G401 (cell line): ENCODE measurements at regions not wholly inside any gene's neighbourhood (a gene's known extent, or its start where the extent isn't known, plus 50 kb on each side); places are given as distances from the start of the nearest gene placed in this dataset.

Experiments
- DNase-seq: peaks from one replicate; pipeline ENCODE4 v3.0.0-alpha.2; 2015; ENCODE audit warnings: low spot score
- in situ Hi-C: cut with HindIII; loops from 2 replicates; pipeline ENCODE4 v1.10.0; 2016; ENCODE audit warnings: low sequenced_read_pairs, mixed read lengths

DNA sequence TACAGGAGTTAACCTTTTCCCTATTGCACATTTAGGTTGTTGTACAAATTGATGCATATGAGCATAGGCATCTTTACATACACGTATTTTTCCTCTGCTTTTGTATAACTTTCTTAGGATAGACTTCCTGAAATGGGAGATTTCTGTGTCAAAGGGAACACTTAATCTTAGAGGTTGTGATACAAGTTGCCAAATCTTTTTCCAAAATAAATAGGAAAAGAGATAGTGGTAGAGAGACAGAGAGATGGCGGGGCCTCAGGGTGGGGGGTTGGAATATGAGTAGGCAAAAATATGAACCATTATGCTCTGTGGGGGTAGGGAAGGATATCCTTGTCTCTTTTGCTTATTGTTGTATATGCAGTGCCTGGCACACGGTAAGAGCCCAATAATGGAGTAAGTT, 70.7 kb upstream of the UBE2E1 start:
- in situ Hi-C loops: no loop called here
- no peak for DNase-seq

DNA sequence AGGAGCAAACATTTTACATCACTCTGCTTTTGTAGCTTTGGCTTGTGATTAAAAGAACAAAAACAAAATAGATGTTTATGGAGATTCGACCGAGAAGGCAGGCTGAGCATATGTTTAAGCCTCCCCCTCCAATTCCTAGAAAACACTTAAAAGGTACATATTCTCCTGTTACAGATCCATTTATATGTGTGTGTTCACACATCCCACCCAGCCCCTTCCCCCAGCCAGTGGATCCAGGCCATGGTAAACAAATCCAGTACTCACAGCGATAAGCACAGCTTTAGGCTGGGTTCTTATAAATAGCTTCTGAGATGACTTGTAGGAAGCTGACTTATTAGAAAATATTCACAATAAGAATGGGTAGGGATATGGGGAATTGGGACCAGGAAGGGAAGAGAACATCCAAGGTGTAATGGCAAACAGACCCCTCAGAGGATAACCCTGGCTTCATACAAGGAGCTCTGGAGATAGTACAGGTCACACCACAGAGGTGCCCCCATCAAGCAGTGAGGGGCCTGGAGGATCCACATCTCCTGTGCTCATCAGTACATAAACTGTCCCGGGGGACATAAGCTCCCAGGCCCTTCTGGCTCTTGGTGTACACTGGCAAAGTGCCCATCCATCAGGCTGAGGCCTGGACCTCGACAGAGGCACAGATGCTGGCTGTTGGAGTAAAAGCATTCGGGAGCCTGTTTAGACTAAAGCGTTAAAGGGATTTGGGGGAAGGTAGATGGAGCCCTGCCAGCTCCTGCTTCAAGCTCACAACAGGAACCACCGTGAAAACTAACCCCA, 70.0 kb upstream of the UBE2E1 start:
- DNase-seq: peak; percentile 64
- in situ Hi-C loops: no loop called here

DNA sequence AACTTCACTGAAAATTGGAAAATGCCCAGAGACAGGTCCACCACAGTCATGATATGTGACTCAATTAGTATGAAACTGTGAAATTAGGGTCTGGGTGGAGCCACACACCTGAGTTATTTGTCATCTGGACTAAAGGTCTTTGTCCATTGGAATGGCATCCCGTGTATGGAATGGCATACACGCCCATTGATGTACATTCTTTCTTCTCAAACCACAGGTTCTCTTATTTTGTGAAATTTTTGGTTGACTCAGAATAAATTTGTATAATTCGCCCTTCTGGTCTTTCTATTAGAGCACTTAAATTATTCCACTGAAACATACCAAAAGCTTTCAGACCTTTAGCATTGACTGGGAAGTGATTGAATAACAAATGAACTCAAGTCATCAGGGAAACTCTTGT, 66.8 kb upstream of the UBE2E1 start:
- DNase-seq: no peak

DNA sequence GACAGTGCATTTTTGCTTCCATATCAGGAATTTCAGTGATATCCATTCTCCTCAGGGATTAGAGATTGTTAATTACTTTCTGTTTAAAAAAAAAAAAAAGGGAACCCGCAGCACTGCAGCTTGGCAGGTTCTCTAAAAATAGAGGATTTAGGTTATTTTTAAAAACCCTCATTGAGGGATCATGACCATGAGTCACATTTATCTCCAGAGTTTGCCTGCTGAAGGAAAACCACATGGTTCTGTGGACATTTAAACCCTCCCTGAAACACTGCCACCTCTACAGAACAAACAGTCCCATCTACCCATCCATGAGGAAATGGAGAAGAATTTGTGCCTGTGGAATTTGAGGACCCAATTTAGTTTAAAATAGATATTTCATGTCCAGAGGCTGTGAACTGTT, 66.2 kb upstream of the UBE2E1 start:
- DNase-seq: peak; percentile 75
- in situ Hi-C loops: no loop called here

More for the DNA sequence above, 66.8 kb upstream of the UBE2E1 start:
- in situ Hi-C loops: no loop called here

DNA sequence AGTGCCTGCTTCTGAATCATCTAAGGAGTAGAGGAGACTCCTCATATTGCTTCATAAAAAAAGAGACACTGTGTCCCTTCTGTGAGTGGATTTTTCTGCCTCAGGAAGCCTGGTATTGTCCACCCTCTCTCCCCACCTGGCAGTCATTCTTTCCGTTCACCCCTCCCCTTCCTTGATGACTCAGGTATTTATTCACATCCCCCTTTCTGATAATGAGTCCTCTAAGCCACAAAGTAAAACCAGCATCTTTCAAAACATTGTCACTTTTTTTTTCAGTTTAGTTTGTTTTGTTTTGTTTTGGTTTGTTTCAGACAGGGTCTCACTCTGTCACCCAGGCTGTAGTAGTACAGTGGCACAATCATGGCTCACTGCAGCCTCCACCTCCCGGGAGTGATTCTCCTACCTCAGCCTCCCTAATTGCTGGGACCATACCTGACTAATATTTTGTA, 65.2 kb upstream of the UBE2E1 start:
- no peak for DNase-seq
- in situ Hi-C loops: no loop called here

DNA sequence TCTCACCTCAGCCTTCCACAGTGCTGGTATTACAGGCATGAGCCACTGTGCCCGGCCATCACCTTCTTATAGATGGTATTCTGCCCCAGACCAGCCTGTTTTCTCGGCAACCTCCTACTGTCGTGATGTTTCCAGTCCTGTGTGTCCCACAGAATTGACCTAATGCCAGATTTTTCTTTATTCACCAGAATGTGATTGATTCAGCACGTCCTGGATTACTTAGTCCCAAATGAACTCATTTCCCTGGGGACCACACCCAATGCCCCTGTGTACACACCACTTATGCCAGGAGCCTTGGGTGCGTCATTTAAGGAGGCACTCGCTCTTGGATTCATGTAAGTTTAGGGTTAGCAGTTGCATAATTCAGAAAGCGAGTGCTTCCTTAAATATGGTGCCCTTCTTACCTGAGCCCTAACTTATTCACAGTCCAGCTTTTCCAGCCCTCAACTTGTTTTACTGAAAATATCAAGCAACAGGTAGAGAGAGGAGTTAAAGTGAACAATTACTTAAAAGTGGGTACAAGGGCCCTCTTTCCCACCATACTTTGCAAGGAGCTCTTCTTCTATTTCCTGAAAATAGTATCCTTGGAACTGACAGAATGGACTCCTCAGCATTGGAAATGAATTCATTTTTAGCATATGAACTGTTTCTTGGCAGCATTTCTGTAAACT, 64.6 kb upstream of the UBE2E1 start:
- in situ Hi-C loops: no loop called here
- DNase-seq: no peak

DNA sequence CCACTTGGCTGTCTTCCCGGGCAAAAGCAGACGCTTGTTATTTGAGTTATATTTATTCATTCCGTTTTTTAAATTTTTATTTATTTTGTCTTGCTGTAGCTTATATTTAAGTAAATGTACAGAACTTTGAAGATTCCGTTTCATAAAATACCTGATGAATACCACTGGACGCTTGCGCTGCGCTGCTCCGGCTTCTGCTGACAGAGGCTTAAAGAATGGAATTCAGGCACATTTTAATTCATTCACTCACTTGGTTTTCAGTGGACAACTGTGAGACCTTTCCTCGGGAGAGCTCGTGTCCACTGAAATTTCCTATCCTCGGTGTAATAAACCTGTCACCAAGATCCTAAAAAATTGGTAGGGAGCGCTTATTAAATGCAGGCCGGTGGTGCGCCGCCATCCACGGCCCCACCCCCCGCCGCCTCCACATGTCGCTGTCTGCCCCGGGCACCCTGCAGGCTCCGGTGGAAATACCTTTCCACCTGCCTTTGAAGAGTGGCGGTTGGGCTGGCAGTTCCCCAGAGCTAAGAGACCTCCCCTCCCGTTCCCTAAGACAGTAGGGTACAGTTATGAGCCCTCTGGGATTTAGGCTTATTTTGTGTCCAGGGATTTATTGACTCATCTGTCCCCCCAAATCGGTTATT, 62.5 kb upstream of the UBE2E1 start:
- in situ Hi-C loops: no loop called here
- no peak for DNase-seq

DNA sequence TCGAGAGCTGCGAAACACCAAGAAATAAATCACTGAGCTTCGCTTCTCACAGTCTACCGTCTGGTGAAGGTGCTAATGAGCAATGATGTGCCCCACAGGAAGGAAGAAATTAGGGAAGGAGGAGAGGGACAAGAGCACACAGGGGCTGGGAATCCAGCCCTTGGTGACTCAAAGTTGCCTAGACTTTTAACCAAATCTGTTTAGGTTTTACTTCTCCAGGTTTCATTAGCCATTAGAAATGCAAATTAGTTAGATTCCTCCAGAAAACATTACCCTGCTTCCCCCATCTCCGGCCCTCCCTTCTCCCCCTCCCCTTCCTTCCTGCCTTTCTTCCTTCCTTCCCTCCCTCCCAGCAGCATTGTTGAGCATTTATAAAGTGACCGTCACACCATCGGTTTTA, 59.3 kb upstream of the UBE2E1 start:
- in situ Hi-C loops: no loop called here
- DNase-seq: no peak

DNA sequence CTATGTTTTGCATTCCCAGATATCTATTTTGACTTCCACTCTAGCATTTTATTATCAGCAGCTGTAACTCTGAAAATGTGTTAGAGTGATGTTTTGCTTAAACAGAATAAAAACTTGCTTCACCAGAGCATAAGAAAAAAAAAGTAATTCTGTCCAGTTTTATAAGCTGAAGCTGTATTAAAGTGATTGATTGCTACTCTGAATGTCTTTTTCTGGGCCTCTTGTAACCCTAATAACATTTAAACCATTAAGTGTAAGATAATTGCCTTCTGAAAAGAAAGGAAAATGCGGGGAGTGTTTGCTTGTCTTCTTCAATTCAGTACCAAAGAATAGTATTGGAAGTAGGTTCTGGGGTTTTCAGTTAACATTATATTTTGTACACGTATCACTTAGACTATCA, 57.9 kb upstream of the UBE2E1 start:
- in situ Hi-C loops: no loop called here
- DNase-seq: no peak

DNA sequence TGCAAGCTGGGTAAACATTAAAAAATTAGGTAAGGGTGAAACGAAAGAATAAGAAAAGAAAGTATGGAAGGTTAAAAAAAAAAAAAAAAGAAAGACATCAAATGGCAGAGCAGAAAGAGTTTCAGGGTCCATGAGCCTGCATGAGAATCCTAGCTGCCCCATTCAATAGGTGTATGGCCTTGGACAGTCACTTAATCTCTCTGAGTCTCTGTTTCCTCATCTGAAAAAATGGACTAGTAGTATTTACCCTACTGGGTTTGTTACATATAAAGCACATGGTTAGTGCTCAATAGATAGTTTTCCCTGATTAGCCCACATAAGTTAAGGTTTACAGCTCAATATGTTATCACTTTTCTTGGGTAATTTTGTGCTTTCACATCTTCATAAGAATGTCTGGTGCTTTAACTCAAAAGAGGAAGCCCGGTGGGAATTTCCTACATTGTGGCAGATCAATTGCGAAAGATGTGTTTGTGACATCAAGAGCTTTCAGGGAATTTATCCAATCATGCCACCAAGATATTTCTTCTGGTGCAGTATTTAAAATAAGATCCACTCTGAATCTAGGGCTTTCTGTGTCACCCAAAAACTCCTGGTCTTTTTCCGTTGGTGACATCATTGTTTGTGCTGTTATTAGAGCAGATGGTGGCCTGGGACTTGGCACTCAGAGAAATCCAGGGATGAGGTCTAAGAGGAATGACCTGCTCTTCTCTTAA, 57.2 kb upstream of the UBE2E1 start:
- peak; percentile 93 for DNase-seq
- in situ Hi-C loops: no loop called here

DNA sequence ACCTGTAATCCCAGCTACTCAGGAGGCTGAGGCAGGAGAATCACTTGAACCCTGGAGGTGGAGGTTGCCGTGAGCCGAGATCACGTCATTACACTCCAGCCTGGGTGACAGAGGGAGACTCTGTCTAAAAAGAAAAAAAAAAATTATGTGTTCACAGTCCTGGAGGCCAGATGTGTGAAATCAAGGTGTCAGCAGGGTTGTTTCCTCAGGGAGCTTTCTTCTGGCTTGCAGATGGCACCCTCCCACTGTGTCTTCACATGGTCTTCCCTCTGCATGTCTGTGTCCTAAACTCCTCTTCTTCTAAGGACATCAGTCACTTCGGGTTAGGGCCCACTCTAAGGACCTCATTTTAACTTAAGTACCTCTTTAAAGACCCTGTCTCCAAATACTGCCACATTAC, 56.1 kb upstream of the UBE2E1 start:
- in situ Hi-C loops: no loop called here
- DNase-seq: no peak

DNA sequence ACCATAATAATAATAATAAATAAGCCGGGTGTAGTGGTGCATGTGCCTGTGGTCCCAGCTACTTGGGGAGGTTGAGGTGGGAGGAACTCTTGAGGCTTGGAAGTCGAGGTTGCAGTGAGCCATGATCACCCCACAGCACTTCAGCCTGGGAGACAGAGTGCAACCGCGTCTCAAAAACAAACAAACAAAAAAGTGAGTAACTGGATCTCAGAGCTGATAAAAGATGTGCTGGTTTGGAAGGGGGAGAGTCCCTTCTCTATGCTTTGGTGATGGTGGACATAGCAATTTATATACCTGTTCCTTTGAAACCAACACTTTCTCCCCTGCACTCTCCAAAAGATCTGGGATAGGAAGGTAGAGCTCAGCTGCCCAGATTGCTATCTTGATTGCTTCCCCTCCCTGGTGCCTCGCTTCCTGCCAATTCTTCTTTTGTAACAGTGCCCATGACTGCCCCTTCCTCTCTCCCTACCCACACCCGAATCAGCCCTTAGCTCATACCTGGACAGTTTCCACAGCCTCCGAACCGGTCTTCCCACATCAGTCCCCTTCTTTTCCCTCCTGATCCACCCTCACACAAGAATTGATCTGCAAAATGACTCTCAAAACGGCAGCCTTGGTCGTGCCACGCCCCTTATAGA, 55.1 kb upstream of the UBE2E1 start:
- in situ Hi-C loops: no loop called here

DNA sequence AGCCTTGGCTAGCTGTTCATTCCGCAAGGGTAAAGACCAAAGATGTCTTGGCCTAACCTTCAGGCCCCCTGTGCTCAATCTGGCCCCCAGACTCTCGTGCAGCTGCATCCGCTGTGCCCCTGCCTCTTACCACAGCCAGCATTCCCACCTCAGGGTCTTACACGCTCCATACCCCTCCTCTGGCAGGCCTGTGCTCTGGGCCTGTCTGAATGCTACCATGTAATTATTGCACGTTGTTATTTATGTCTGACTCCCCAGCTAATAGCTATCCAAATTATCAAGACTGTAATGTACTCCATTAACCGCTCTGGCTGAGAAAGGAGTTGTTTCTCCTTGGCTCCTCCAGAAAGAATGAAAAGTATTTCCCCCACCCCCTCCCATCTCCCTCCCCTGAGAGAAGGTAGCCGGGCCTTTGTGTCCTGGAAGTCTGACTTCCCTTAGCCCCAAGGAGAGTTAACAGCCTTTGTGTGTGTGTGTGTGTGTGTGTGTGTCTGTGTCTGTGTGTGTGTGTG, 54.5 kb upstream of the UBE2E1 start:
- in situ Hi-C loops: no loop called here
- DNase-seq: no peak

More for the DNA sequence above, 55.1 kb upstream of the UBE2E1 start:
- DNase-seq: no peak

DNA sequence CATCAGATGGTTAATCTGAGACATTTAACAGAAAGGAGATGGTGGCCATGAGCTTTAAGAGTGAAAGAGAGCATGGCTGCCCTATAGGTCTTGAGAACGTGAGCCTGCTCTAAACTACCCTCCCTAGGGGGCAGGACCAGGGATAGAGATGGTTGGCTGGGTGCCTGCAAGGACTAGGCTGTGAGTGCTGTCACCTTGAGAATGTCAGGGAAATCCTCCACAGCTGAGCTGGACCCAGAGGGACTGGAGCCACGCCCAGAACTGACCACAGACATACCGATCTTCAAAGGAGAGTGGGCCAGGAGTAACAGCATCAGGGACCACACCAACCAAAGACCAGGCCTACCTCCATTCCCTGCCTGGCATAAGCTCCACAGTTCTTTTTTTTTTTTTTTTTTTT, 53.6 kb upstream of the UBE2E1 start:
- in situ Hi-C loops: no loop called here

DNA sequence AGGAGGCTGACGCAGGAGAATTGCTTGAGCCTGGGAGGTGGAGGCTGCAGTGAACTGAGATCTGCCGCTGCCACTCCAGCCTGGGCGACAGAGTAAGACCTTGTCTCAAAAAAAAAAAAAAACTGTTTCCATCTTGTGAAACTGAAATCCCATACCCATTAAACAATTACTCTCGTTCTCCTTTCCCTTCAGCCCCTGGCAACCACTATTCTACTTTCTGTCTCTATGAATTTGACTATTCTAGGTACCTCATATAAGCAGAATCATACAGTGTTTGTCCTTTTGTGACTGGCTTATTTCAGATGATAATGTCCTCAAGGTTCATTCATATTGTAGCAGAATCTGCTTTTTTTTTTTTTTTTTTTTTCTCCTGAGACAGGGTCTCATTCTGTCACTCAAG, 51.5 kb upstream of the UBE2E1 start:
- in situ Hi-C loops: no loop called here

More for the DNA sequence above, 53.6 kb upstream of the UBE2E1 start:
- DNase-seq: no peak

More for the DNA sequence above, 51.5 kb upstream of the UBE2E1 start:
- DNase-seq: no peak
